CD14-positive monocyte (primary cell): ENCODE measurements at regions not wholly inside any gene's neighbourhood (a gene's known extent, or its start where the extent isn't known, plus 50 kb on each side); places are given as distances from the start of the nearest gene placed in this dataset.

Source experiments
- DNase-seq, 3 donors: peaks; one replicate each; pipeline ENCODE4 v3.0.0-alpha.2; 2011 to 2022
- H2AFZ ChIP-seq: 2 replicates; pipeline ENCODE4 v1.6.0; 2012; ENCODE audit warnings: mild to moderate bottlenecking, low read depth, low read length, inconsistent platforms; ENCODE audit not compliant: insufficient read depth, poor library complexity, severe bottlenecking
- H3K27ac ChIP-seq, 2 donors: 1 replicate in 1 of 2; 2 replicates in 1 of 2; pipeline ENCODE4 v1.5.1; 2012 to 2013; ENCODE audit warnings: low read length in 2 of 2, control low read depth in 1 of 2, inconsistent platforms in 1 of 2, low read depth in 1 of 2, mild to moderate bottlenecking in 1 of 2
- H3K27me3 ChIP-seq, 2 donors: one replicate each; pipeline versions ENCODE4 v1.6.0 to v1.6.1; 2011 to 2013; ENCODE audit warnings: low read length in 2 of 2; ENCODE audit not compliant: control insufficient read depth in 2 of 2, insufficient read depth in 2 of 2
- H3K36me3 ChIP-seq, 2 donors: replicated peaks in 1 of 2; 1 replicate in 1 of 2; 2 replicates in 1 of 2; pipeline versions ENCODE4 v1.5.1 to v1.6.1; 2012 to 2013; ENCODE audit warnings: low read length in 2 of 2, control low read depth in 1 of 2, inconsistent platforms in 1 of 2, mild to moderate bottlenecking in 1 of 2; ENCODE audit not compliant: insufficient read depth in 2 of 2, control insufficient read depth in 1 of 2
- H3K4me1 ChIP-seq, 2 donors: 1 replicate in 1 of 2; 2 replicates in 1 of 2; pipeline versions ENCODE4 v1.5.1 to v1.6.1; 2012 to 2013; ENCODE audit warnings: low read length in 2 of 2, control low read depth in 1 of 2, inconsistent platforms in 1 of 2, mild to moderate bottlenecking in 1 of 2, moderate library complexity in 1 of 2; ENCODE audit not compliant: insufficient read depth in 2 of 2, control insufficient read depth in 1 of 2
- H3K4me2 ChIP-seq: replicated peaks from 2 replicates; pipeline ENCODE3; 2012; ENCODE audit warnings: low read length, moderate library complexity, mild to moderate bottlenecking; ENCODE audit not compliant: poor library complexity, severe bottlenecking; ENCODE audit errors: extremely low read depth
- H3K4me3 ChIP-seq, 3 experiments: fragments of 200-600 bp in 1 of 3; sonication (generic) in 1 of 3; replicated peaks in 1 of 3; 1 replicate in 2 of 3; 2 replicates in 1 of 3; pipeline ENCODE4 v1.5.1; 2011 to 2013; ENCODE audit warnings: low read length in 3 of 3, mild to moderate bottlenecking in 3 of 3, control low read depth in 2 of 3, low read depth in 2 of 3, inconsistent platforms in 1 of 3, moderate library complexity in 1 of 3
- H3K79me2 ChIP-seq: 2 replicates; pipeline ENCODE4 v1.6.0; 2012; ENCODE audit warnings: mild to moderate bottlenecking, control low read depth, inconsistent platforms, low read length, moderate library complexity; ENCODE audit not compliant: insufficient read depth
- H3K9ac ChIP-seq: 2 replicates; pipeline ENCODE4 v1.6.0; 2017; ENCODE audit warnings: low read length, mild to moderate bottlenecking; ENCODE audit not compliant: insufficient read depth, poor library complexity, severe bottlenecking
- H3K9me3 ChIP-seq, 2 donors: replicated peaks in 1 of 2; 1 replicate in 1 of 2; 2 replicates in 1 of 2; pipeline versions ENCODE4 v1.5.1 to v1.6.1; 2012 to 2013; ENCODE audit warnings: low read length in 2 of 2, control low read depth in 1 of 2; ENCODE audit not compliant: control insufficient read depth in 1 of 2, insufficient read depth in 1 of 2
- H4K20me1 ChIP-seq: 2 replicates; pipeline ENCODE4 v1.6.0; 2012; ENCODE audit warnings: mild to moderate bottlenecking, low read length, control low read depth, moderate library complexity; ENCODE audit not compliant: insufficient read depth
- H3K27ac Mint-ChIP-seq, 7 donors: one replicate each; pipeline ENCODE4 v1.8.0; 2020; ENCODE audit warnings: mild to moderate bottlenecking in 7 of 7, mixed read lengths in 7 of 7, moderate library complexity in 6 of 7, inconsistent platforms in 2 of 7
- H3K27me3 Mint-ChIP-seq, 3 donors: one replicate each; pipeline ENCODE4 v1.8.0; 2021 to 2022; ENCODE audit warnings: low read depth in 3 of 3, mild to moderate bottlenecking in 3 of 3, mixed read lengths in 3 of 3, moderate library complexity in 3 of 3, inconsistent platforms in 1 of 3
- H3K36me3 Mint-ChIP-seq, 2 donors: one replicate each; pipeline ENCODE4 v1.8.0; 2020; ENCODE audit warnings: mixed read lengths in 2 of 2, inconsistent platforms in 1 of 2, mild to moderate bottlenecking in 1 of 2
- H3K4me1 Mint-ChIP-seq: one replicate; pipeline ENCODE4 v1.8.0; 2020; ENCODE audit warnings: mild to moderate bottlenecking, mixed read lengths
- H3K4me3 Mint-ChIP-seq, 2 donors: one replicate each; pipeline ENCODE4 v1.8.0; 2020; ENCODE audit warnings: mild to moderate bottlenecking in 2 of 2, mixed read lengths in 2 of 2, moderate library complexity in 1 of 2
- H3K9me3 Mint-ChIP-seq, 7 donors: one replicate each; pipeline ENCODE4 v1.8.0; 2020 to 2022; ENCODE audit warnings: mixed read lengths in 7 of 7, mild to moderate bottlenecking in 6 of 7, moderate library complexity in 6 of 7, inconsistent platforms in 2 of 7
- CTCF ChIP-seq: fragments of 200-600 bp; IDR thresholded peaks from one replicate; pipeline ENCODE4 v1.8.0; 2022; ENCODE audit warnings: antibody characterized with exemption, mild to moderate bottlenecking
- WGBS: methylation state at CpG from one replicate; pipeline ENCODE4 v1.1.5; 2013; ENCODE audit warnings: missing lambda C conversion rate; ENCODE audit not compliant: insufficient coverage; 5-methylcytosine and 5-hydroxymethylcytosine counted together
- intact Hi-C, 2 donors: fragments of 100-400 bp; cut with micrococcal nuclease; formaldehyde crosslinking; loops; one replicate each; pipeline versions ENCODE4 v1.15.0 to v1.15.1; 2023

GRCh38 chr7:124202546-124202945 is 169.7 kb upstream of the TMEM229A start:
- no peak overlapping the region for H3K4me3 ChIP-seq
- H2AFZ ChIP-seq: no peak overlapping the region
- no peak overlapping the region for H3K4me3 Mint-ChIP-seq
- no peak overlapping the region for H3K9ac ChIP-seq
- H3K27ac ChIP-seq: no peak overlapping the region
- no peak for TF ChIP-seq CTCF
- peaks cover 0 to 2% (median 1%) of the 10 kb centered on the region in 3 donors for H3K27me3 Mint-ChIP-seq
- H3K9me3 ChIP-seq: no peaks in the 10 kb centered on the region
- no peaks in the 10 kb centered on the region for H3K4me1 ChIP-seq
- H3K79me2 ChIP-seq: no peaks in the 10 kb centered on the region
- H3K4me1 Mint-ChIP-seq: no peaks in the 10 kb centered on the region
- no peaks in the 10 kb centered on the region for H4K20me1 ChIP-seq
- WGBS: no CpG with 5 or more reads among the region's 1 CpG
- no peak overlapping the region for H3K4me2 ChIP-seq
- H3K36me3 Mint-ChIP-seq: no peaks in the 10 kb centered on the region
- H3K27me3 ChIP-seq: no peaks in the 10 kb centered on the region
- H3K9me3 Mint-ChIP-seq: peaks cover 0 to 3% (median 0%) of the 10 kb centered on the region in 7 donors
- no peak for DNase-seq
- intact Hi-C loops: no loop called here
- no peak overlapping the region for H3K27ac Mint-ChIP-seq
- no peaks in the 10 kb centered on the region for H3K36me3 ChIP-seq

GRCh38 chr7:124201768-124202349 is 169.0 kb upstream of the TMEM229A start:
- H3K9me3 ChIP-seq: no peaks in the 10 kb centered on the region
- peaks cover 0 to 3% (median 0%) of the 10 kb centered on the region in 7 donors for H3K9me3 Mint-ChIP-seq
- intact Hi-C loops: no loop called here

More at GRCh38 chr7:124201768-124202349, 169.0 kb upstream of the TMEM229A start:
- no CpG with 5 or more reads among the region's 3 CpGs for WGBS
- H3K27me3 ChIP-seq: no peaks in the 10 kb centered on the region
- no peak overlapping the region for H3K27ac ChIP-seq
- no peak overlapping the region for H3K4me3 Mint-ChIP-seq
- no peak for TF ChIP-seq CTCF
- no peaks in the 10 kb centered on the region for H3K79me2 ChIP-seq
- H3K27me3 Mint-ChIP-seq: peaks cover 0 to 2% (median 1%) of the 10 kb centered on the region in 3 donors
- H3K36me3 Mint-ChIP-seq: no peaks in the 10 kb centered on the region
- H3K27ac Mint-ChIP-seq: no peak overlapping the region
- no peaks in the 10 kb centered on the region for H3K4me1 Mint-ChIP-seq
- H3K4me1 ChIP-seq: no peaks in the 10 kb centered on the region
- no peak overlapping the region for H3K4me3 ChIP-seq
- no peak overlapping the region for H3K9ac ChIP-seq
- no peak overlapping the region for H3K4me2 ChIP-seq
- H2AFZ ChIP-seq: no peak overlapping the region
- no peaks in the 10 kb centered on the region for H4K20me1 ChIP-seq
- H3K36me3 ChIP-seq: no peaks in the 10 kb centered on the region
- DNase-seq: no peak
